ES-I3 (cell line): ENCODE measurements at regions not wholly inside any gene's neighbourhood (a gene's known extent, or its start where the extent isn't known, plus 50 kb on each side); places are given as distances from the start of the nearest gene placed in this dataset.

Experiments
- H3K36me3 ChIP-seq: 2 replicates; pipeline ENCODE4 v1.6.1; 2013; ENCODE audit warnings: mild to moderate bottlenecking, low read length, control low read depth, moderate library complexity; ENCODE audit not compliant: insufficient read depth
- H3K4me1 ChIP-seq: 2 replicates; pipeline ENCODE4 v1.6.1; 2013; ENCODE audit warnings: mild to moderate bottlenecking, control low read depth, low read length; ENCODE audit not compliant: insufficient read depth
- H3K9ac ChIP-seq: 2 replicates; pipeline ENCODE4 v1.6.1; 2013; ENCODE audit warnings: low read depth, mild to moderate bottlenecking, low read length, moderate library complexity
- H3K9me3 ChIP-seq: 2 replicates; pipeline ENCODE4 v1.6.1; 2013; ENCODE audit warnings: mild to moderate bottlenecking, low read length, moderate library complexity; ENCODE audit not compliant: control insufficient read depth, insufficient read depth

- Histone ChIP-seq H3K4me1 (no peaks in the 10 kb centered on the region), H3K9ac (no peak overlapping the region), H3K36me3 (no peaks in the 10 kb centered on the region), H3K9me3 (no peaks in the 10 kb centered on the region)
These were observed 816.3 kb upstream of the SEMA6D start for GRCh38 chr15:46901001-46901400.

- Histone ChIP-seq H3K9ac (no peak overlapping the region), H3K9me3 (no peaks in the 10 kb centered on the region), H3K36me3 (no peaks in the 10 kb centered on the region), H3K4me1 (no peaks in the 10 kb centered on the region)
These were observed 799.5 kb upstream of the SEMA6D start for GRCh38 chr15:46917721-46918252.

- peak overlapping the region; percentile 3; the same call in 1 of the 2 replicates for H3K9ac ChIP-seq
- no peaks in the 10 kb centered on the region for H3K9me3 ChIP-seq
These were observed 798.7 kb upstream of the SEMA6D start for GRCh38 chr15:46918462-46919140.

GRCh38 chr15:46921891-46922290 lies 795.4 kb upstream of the SEMA6D start:
- Histone ChIP-seq H3K9ac (no peak overlapping the region), H3K9me3 (no peaks in the 10 kb centered on the region), H3K36me3 (no peaks in the 10 kb centered on the region), H3K4me1 (no peaks in the 10 kb centered on the region)

More at GRCh38 chr15:46918462-46919140, 798.7 kb upstream of the SEMA6D start:
- Histone ChIP-seq H3K36me3 (no peaks in the 10 kb centered on the region), H3K4me1 (no peaks in the 10 kb centered on the region)

GRCh38 chr15:46930426-46930825 lies 786.9 kb upstream of the SEMA6D start:
- no peaks in the 10 kb centered on the region for H3K9me3 ChIP-seq
- H3K9ac ChIP-seq: no peak overlapping the region
- H3K36me3 ChIP-seq: no peaks in the 10 kb centered on the region
- no peaks in the 10 kb centered on the region for H3K4me1 ChIP-seq

- Histone ChIP-seq H3K9ac (no peak overlapping the region), H3K4me1 (no peaks in the 10 kb centered on the region), H3K36me3 (no peaks in the 10 kb centered on the region), H3K9me3 (no peaks in the 10 kb centered on the region)
These were observed 784.0 kb upstream of the SEMA6D start for GRCh38 chr15:46933332-46933731.

- no peaks in the 10 kb centered on the region for H3K9me3 ChIP-seq
- H3K4me1 ChIP-seq: no peaks in the 10 kb centered on the region
- no peak overlapping the region for H3K9ac ChIP-seq
- no peaks in the 10 kb centered on the region for H3K36me3 ChIP-seq
These were observed 782.5 kb upstream of the SEMA6D start for GRCh38 chr15:46934851-46935250.

- no peak overlapping the region for H3K9ac ChIP-seq
- no peaks in the 10 kb centered on the region for H3K4me1 ChIP-seq
- no peaks in the 10 kb centered on the region for H3K36me3 ChIP-seq
- no peaks in the 10 kb centered on the region for H3K9me3 ChIP-seq
These were observed 779.1 kb upstream of the SEMA6D start for GRCh38 chr15:46938169-46938568.

GRCh38 chr15:46941241-46941640 lies 776.1 kb upstream of the SEMA6D start:
- Histone ChIP-seq H3K9ac (no peak overlapping the region), H3K4me1 (no peaks in the 10 kb centered on the region), H3K9me3 (no peaks in the 10 kb centered on the region), H3K36me3 (no peaks in the 10 kb centered on the region)

- H3K9ac ChIP-seq: no peak overlapping the region
- H3K4me1 ChIP-seq: no peaks in the 10 kb centered on the region
- no peaks in the 10 kb centered on the region for H3K36me3 ChIP-seq
- H3K9me3 ChIP-seq: no peaks in the 10 kb centered on the region
These were observed 770.4 kb upstream of the SEMA6D start for GRCh38 chr15:46946953-46947352.

GRCh38 chr15:46955576-46955975 lies 761.7 kb upstream of the SEMA6D start:
- Histone ChIP-seq H3K4me1 (no peaks in the 10 kb centered on the region), H3K9me3 (no peaks in the 10 kb centered on the region)

GRCh38 chr15:46956456-46956855 lies 760.8 kb upstream of the SEMA6D start:
- Histone ChIP-seq H3K9ac (no peak overlapping the region), H3K9me3 (no peaks in the 10 kb centered on the region), H3K4me1 (no peaks in the 10 kb centered on the region), H3K36me3 (no peaks in the 10 kb centered on the region)

More at GRCh38 chr15:46955576-46955975, 761.7 kb upstream of the SEMA6D start:
- H3K9ac ChIP-seq: no peak overlapping the region
- no peaks in the 10 kb centered on the region for H3K36me3 ChIP-seq

- Histone ChIP-seq H3K9ac (no peak overlapping the region), H3K36me3 (no peaks in the 10 kb centered on the region), H3K9me3 (no peaks in the 10 kb centered on the region), H3K4me1 (no peaks in the 10 kb centered on the region)
These were observed 760.4 kb upstream of the SEMA6D start for GRCh38 chr15:46956881-46957280.

GRCh38 chr15:46960581-46960980 lies 756.7 kb upstream of the SEMA6D start:
- Histone ChIP-seq H3K9ac (no peak overlapping the region), H3K4me1 (no peaks in the 10 kb centered on the region), H3K9me3 (peaks cover 6% of the 10 kb centered on the region; the same call in 1 of the 2 replicates), H3K36me3 (no peaks in the 10 kb centered on the region)

GRCh38 chr15:46961795-46962194 lies 755.5 kb upstream of the SEMA6D start:
- H3K36me3 ChIP-seq: no peaks in the 10 kb centered on the region
- H3K9ac ChIP-seq: no peak overlapping the region
- H3K9me3 ChIP-seq: peaks cover 6% of the 10 kb centered on the region; the same call in 1 of the 2 replicates
- H3K4me1 ChIP-seq: no peaks in the 10 kb centered on the region
